Pancreas (tissue), 10 donors: ENCODE measurements at regions not wholly inside any gene's neighbourhood (a gene's known extent, or its start where the extent isn't known, plus 50 kb on each side); places are given as distances from the start of the nearest gene placed in this dataset.

Source experiments
- ATAC-seq, 4 donors: fragments of 200-7000 bp; cut with Tn5 transposase; one replicate each; pipeline versions ENCODE4 v1.8.0 to v1.9.1; 2020; ENCODE audit warnings: mild to moderate bottlenecking in 4 of 4, moderate library complexity in 4 of 4
- DNase-seq, 6 donors: peaks; one replicate each; pipeline ENCODE4 v3.0.0-alpha.2; 2020
- FAIRE-seq: peaks from 2 replicates; lab custom pipeline; 2012; peaks lifted over from hg19 to GRCh38; lab: Jason Lieb, UNC
- H3K27ac ChIP-seq, 4 donors: fragments of 200-600 bp; sonication (generic); 1 replicate in 3 of 4; 2 replicates in 1 of 4; pipeline versions ENCODE4 v1.5.0 to v1.8.0; 2020
- H3K27me3 ChIP-seq, 4 donors: fragments of 200-600 bp; one replicate each; pipeline ENCODE4 v1.8.0; 2021
- H3K36me3 ChIP-seq, 3 donors: fragments of 200-600 bp; sonication (generic) in 1 of 3; one replicate each; pipeline versions ENCODE4 v1.5.0 to v1.8.0; 2020 to 2021
- H3K4me1 ChIP-seq, 3 donors: fragments of 200-600 bp; one replicate each; pipeline ENCODE4 v1.8.0; 2021
- H3K4me3 ChIP-seq, 4 donors: fragments of 200-600 bp; sonication (generic) in 2 of 4; one replicate each; pipeline versions ENCODE4 v1.5.0 to v1.8.0; 2020 to 2021
- H3K9me3 ChIP-seq, 4 donors: fragments of 200-600 bp; one replicate each; pipeline ENCODE4 v1.8.0; 2021
- WGBS, 2 donors: extraction: QIAGEN DNeasy Blood & Tissue Kit; methylation state at CpG; one replicate each; pipeline ENCODE4 v1.1.7; 2013; 5-methylcytosine and 5-hydroxymethylcytosine counted together
- intact Hi-C, 3 donors: fragments of 100-400 bp; cut with DNase I; formaldehyde crosslinking; loops; one replicate each; pipeline versions ENCODE4 v1.11.1 to v1.14.2; 2022
- TF ChIP-seq, protein P1 (sequence below), 4 donors: fragments of 200-600 bp; sonication (generic) in 3 of 4; IDR thresholded peaks; one replicate each; pipeline versions ENCODE4 v1.5.0 to v1.8.0; 2021; ENCODE audit warnings: antibody characterized with exemption in 4 of 4
- donor health status: healthy with polysubstance abuse.
- donor health status: DM: no; HTN: no; CAD: no; lungs with moderate emphysema.
- donor health status: DM: no; HTN: no; CAD: no.
- donor health status: control.
- donor health status: control.
- donor health status: Bipolar disorder and iron deficiency.
- donor health status: DM: yes; HTN: yes; CAD: no.
- donor health status: DM: no; HTN: no; CAD: no.
- donor health status: DM: no; HTN: no; CAD: no.
- donor health status: DM: yes; HTN: yes; CAD: no.

DNA sequence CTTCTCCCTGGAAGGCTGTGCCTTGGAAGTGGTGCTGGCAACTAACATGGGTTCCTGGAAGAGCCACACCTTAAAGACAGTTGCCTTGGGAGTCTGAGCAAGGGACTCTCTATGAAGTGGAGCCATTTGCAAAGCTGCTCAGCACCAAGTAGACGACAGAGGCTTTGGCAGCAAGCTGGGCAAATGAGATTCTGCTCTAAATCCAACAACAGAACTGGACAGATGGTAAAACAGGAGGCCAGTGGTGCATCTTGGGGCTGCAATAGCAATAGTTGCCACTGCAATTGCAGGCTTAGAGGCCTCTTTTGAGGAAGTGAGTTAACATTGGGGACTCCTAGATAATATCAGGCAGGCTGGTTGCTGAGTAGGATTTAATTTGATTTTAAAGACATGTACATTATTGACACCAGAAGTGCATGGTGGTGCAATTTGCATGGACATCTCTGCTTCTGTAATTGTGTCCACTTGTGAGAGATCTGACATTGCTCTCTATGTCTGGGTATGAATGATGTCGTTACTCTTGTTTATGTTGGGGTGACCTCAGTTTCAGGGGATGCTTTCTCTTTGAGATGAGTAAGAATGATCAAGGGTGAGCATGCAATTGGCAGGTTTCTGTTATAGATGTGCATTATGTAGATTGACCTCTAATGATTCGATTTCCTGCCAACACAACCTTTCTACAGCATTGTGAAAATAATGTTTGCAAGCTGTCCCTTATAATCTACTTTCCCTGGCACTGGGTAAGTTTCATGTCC is 568.3 kb upstream of the MEX3C start:
- no peak for ATAC-seq
- no peak overlapping the region for H3K27ac ChIP-seq

DNA sequence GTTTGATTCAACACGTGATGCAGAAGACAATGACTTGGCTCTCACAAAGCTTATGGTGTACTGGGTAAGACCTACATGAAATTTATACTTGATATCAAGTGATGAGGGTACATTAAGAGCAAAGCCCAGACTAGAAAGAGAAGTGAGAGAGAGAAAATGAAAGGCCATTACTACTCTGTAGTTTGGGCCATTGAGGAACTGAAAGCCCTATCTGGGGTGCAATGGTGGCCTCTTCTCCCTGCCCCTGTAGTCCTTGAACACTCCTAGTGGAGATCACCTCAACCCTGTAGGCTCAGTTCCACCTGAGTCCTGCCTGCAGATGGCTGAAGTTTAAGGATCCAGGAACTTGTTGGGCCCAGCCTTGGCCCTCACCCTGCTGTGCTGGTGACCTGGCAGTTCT is 569.8 kb upstream of the MEX3C start:
- H3K9me3 ChIP-seq, result no peaks in the 10 kb centered on the region
- no peak overlapping the region for H3K4me3 ChIP-seq
- ATAC-seq (no peak), DNase-seq (no peak), FAIRE-seq (no peak)
- no peaks in the 10 kb centered on the region for H3K27me3 ChIP-seq
- 28 to 52% methylated on average over 1 of the region's 1 CpG for WGBS, 2 donors
- TF ChIP-seq, protein P1, sequence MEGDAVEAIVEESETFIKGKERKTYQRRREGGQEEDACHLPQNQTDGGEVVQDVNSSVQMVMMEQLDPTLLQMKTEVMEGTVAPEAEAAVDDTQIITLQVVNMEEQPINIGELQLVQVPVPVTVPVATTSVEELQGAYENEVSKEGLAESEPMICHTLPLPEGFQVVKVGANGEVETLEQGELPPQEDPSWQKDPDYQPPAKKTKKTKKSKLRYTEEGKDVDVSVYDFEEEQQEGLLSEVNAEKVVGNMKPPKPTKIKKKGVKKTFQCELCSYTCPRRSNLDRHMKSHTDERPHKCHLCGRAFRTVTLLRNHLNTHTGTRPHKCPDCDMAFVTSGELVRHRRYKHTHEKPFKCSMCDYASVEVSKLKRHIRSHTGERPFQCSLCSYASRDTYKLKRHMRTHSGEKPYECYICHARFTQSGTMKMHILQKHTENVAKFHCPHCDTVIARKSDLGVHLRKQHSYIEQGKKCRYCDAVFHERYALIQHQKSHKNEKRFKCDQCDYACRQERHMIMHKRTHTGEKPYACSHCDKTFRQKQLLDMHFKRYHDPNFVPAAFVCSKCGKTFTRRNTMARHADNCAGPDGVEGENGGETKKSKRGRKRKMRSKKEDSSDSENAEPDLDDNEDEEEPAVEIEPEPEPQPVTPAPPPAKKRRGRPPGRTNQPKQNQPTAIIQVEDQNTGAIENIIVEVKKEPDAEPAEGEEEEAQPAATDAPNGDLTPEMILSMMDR (IDR thresholded peaks at IDR 0.05), result no peak
- intact Hi-C loops, result no loop called here
- H3K36me3 ChIP-seq, result no peaks in the 10 kb centered on the region
- H3K27ac ChIP-seq, result no peak overlapping the region
- H3K4me1 ChIP-seq, result no peaks in the 10 kb centered on the region

More for the DNA sequence above, 568.3 kb upstream of the MEX3C start:
- no peak for FAIRE-seq
- no peak for DNase-seq
- H3K9me3 ChIP-seq, result no peaks in the 10 kb centered on the region
- no peaks in the 10 kb centered on the region for H3K36me3 ChIP-seq
- no peaks in the 10 kb centered on the region for H3K4me1 ChIP-seq
- intact Hi-C loops, result no loop called here
- 50 to 61% methylated on average over 3 of the region's 3 CpGs for WGBS, 2 donors
- TF ChIP-seq, protein P1 (IDR thresholded peaks at IDR 0.05), result no peak
- no peaks in the 10 kb centered on the region for H3K27me3 ChIP-seq
- H3K4me3 ChIP-seq, result no peak overlapping the region

DNA sequence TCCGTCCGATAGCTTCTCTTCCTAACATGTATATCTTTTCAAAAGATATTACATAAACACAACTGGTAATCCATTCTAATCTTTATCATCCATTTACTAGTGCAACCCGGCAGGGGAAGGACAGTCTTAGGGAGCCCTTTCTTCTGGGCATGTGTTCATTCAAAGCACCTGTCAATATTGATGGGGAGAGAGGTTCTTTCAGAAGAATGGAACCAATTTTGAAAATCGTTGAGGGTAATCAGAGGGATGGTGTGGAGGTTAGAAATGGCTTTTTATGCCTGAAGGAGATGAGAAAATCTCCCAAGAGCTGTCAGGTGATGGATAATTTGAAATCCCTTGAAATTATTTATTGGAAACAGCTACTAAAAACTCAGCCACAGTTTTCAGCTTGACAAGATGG is 561.9 kb upstream of the DCC start:
- TF ChIP-seq, protein P1 (IDR thresholded peaks at IDR 0.05), result no peak
- WGBS, 2 donors, result 48 to 66% methylated on average over 4 of the region's 4 CpGs
- ATAC-seq, result no peak

DNA sequence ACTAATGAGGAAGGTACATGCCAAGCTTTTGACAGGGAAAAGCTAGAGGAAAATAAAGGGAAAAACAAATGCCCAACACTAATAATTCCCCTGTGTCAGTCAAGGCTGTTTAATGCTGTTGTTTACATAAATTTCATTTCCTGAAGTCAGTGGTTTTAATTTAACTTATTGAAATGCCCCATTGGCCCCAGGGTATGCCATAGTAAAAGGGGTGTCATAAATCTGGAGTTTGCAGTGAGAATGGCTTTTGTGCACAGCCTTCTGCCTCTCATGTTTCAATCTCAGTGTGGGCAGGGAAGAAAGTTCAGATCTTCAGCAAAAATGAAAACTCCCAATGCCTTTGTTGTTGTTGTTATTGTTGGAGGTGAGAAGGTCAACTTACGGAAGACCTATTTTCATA is 550.1 kb upstream of the DCC start:
- FAIRE-seq (no peak), ATAC-seq (no peak)
- intact Hi-C loops, result no loop called here

More for the DNA sequence above, 561.9 kb upstream of the DCC start:
- Histone ChIP-seq H3K9me3 (no peaks in the 10 kb centered on the region), H3K27ac (no peak overlapping the region), H3K27me3 (no peaks in the 10 kb centered on the region), H3K4me1 (no peaks in the 10 kb centered on the region), H3K36me3 (no peaks in the 10 kb centered on the region), H3K4me3 (no peak overlapping the region)
- FAIRE-seq (no peak), DNase-seq (no peak)
- intact Hi-C loops, result no loop called here

DNA sequence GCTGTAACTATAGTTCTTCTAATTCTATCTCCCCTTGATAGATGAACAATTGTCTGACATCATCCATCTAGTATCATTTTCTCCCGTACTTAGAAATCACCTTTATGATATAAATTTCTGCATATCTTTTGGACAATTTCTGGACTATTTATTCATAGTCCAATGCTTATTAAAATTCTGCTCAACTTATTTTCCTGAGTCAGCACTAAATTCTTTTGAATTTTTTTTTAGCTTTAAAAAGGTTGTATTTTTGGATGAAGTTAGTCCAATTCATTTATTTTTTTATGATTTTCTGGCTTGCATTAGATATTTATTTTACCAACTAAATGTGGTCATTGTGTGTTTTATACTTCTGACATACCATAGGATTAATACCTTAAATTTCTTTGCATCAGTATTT is 538.5 kb upstream of the DCC start:
- H3K27me3 ChIP-seq, result no peaks in the 10 kb centered on the region
- TF ChIP-seq, protein P1 (IDR thresholded peaks at IDR 0.05), result no peak
- WGBS, 2 donors, result 78 to 84% methylated on average over 1 of the region's 1 CpG
- H3K4me1 ChIP-seq, result no peaks in the 10 kb centered on the region
- H3K9me3 ChIP-seq, result no peaks in the 10 kb centered on the region
- no peak for FAIRE-seq
- DNase-seq, result no peak
- ATAC-seq, result no peak
- H3K36me3 ChIP-seq, result no peaks in the 10 kb centered on the region
- intact Hi-C loops, result no loop called here
- no peak overlapping the region for H3K27ac ChIP-seq
- H3K4me3 ChIP-seq, result no peak overlapping the region

More for the DNA sequence above, 550.1 kb upstream of the DCC start:
- 77 to 91% methylated on average over 1 of the region's 1 CpG for WGBS, 2 donors
- no peaks in the 10 kb centered on the region for H3K36me3 ChIP-seq
- no peak for DNase-seq
- no peak overlapping the region for H3K27ac ChIP-seq
- no peaks in the 10 kb centered on the region for H3K27me3 ChIP-seq
- H3K9me3 ChIP-seq, result no peaks in the 10 kb centered on the region
- TF ChIP-seq, protein P1 (IDR thresholded peaks at IDR 0.05), result no peak
- no peak overlapping the region for H3K4me3 ChIP-seq
- no peaks in the 10 kb centered on the region for H3K4me1 ChIP-seq
